ENCODE measurements at regions not wholly inside any gene's neighbourhood (a gene's known extent, or its start where the extent isn't known, plus 50 kb on each side); places are given as distances from the start of the nearest gene placed in this dataset.

DNA sequence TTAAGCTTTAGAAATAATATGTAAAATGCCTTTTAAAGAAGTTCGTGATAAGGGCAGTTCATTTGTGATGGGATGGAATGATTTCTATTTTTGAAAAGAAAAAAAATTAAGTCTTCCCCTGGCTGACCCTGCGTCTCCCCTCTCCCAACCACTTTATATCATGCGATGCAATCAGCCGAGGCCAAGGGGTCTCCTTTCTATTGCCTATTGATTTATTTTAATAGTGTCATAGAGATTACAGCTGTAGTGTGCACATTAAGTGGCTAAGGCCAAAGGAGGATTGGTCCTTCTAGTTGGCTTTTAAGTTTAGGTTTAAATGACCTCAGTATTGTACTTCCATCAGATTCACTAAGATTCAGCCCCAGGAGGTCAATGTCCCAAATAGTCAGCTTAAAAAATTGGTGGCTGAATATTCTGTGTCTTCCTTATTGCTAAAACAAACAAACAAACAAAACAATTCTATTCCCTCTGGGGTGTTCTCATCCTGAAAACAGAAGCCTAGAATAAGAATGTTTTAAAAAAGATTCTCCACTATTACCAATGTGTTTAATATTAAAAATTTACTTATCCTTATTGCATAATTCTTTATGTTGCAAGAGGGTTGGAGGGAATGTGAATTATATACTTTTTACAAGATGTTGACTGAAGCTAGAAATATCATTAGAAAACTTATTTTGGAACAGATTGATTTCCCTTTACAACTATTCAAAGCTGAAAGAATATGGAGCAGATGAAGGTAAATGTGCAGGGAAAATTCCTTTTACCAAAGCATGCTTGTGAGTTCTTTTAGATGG is 359.1 kb downstream of the SAMD5 start:
- no peak for DNase-seq (ENCODE audit: low read depth)

DNA sequence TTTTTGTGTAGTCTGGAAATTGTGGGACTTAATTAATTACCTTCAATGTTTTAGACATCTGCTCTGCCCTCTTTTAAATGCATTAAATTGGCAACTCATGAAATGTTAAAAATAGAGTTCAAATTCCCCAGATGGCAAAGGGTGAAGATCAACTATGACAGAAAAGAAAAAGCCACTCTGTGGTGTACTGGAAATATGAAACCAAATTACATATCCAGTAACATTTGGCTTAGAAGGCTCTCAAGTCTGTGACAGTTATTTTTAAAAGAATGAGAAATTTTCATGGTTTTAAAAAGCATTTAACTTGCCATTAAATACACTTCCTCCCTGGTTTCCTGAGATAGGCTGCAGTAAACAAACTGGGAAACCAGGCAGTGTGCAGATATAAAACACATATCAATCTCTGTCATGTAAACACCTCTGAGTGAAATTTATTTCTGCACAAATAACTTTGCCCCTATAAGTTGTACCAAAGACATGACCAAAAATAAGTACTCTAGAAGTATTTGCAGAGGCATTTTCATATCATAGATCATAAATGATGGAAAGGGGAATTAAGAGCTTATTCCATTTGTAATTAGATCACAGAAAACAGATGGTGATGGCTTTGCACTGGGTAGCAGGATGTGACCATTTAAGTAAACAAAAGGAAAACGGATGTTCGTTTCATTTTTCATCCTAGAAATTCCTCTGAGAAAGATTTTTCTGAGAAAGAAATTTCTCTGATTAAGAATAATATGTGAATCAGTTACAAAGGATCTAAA is 360.1 kb downstream of the SAMD5 start:
- no peak for DNase-seq (ENCODE audit: low read depth)

DNA sequence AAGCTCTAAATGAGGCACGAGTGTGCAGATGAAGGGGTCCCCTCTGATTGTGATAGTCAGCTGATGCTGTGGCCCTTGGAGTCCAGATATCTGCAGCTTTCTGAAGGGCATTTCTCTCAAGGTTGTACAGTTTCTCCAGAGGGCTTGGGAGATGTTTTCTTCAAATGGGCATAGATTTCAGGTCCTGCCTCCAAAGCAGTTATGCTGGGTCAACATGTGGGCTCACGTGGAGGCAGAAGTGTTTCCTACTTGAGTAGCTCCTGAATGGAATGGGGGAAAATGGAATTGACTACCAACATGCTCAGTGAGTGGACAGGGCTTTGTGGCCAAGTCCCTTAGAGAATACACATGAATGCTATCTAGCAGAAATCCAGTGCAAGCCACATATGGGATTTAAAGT is 360.7 kb downstream of the SAMD5 start:
- DNase-seq (ENCODE audit: low read depth), result no peak

DNA sequence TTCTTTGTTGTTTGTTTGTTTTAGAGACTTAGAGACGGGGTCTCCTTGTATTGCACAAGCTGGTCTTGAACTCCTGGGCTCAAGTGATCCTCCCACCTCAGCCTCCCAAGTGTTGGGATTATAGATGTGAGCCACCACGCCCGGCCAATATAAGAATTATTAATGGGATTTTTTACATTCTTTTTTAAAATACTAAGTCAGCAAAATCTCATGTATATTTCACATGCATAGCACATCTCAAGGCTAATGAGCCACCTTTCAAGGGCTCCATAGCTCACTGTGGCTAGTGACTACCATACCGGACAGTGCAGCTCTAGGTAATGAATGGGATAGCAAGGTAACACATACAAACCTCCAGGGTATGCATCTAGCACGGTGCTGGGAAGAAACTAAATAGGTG is 361.4 kb downstream of the SAMD5 start:
- no peak for DNase-seq (ENCODE audit: low read depth)

DNA sequence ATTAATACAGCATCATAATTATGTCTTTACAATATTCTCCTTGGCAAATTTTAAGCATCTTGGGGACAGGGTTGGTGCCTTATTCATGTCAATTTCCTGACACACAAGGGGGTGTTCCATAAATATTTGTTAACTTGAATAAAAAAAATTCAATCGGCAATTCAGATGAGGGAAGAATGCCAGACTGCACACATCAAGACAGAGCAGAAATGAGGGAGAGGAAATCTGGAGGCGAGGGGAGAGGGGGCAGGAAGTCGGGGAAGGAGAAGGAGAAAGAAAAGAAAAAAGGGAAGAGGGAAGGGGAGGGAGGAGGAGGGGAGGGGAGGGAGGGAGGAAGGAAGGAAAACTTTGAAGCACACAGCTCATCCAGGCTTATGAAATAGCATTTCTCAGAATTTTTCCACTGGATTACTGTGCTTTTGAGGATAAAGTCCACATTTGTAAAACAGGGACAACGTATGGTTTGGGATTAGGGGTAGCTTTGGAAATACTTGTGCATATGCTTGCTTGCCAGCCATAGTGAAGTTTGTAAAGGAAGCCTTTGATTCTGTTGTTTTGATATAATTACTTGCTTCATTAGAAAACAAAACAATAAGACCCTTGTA is 362.1 kb downstream of the SAMD5 start:
- DNase-seq (ENCODE audit: low read depth), result no peak

DNA sequence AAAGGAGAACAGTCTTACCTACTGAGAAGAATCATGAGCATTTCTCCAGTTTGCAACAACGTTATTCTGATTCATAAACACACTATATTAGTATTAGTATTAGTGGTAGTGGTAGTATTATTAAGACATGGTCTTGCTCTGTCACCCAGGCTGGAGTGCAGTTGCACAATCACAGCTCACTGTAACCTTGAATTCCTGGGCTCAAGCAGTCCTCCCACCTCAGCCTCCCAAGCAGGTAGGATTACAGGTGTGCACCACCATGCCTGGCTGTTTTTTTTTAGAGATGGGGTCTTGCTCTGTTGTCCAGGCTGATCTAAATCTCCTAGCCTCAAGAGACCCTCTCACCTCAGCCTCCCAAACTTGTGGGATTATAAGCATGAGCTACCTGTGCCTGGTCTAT is 363.5 kb downstream of the SAMD5 start:
- DNase-seq (ENCODE audit: low read depth), result no peak

DNA sequence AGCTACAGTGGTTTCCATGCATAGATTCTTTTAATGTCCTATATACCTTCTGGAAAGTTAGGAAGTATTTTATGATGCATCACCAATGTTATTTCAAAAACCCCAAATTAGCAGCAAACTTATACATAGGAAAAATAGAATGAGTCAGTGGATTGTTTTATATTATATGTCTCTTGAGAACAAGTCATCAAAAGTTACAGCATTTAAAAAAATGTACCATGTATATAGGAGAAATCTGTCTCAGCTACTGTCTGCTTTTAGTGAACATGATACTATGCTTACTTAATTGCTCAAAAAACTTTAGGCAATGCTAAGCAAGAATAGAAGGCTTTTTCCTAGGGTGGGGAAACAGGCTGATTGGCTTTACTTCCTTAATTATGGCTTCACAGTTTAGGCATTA is 365.3 kb downstream of the SAMD5 start:
- DNase-seq (ENCODE audit: low read depth), result no peak

DNA sequence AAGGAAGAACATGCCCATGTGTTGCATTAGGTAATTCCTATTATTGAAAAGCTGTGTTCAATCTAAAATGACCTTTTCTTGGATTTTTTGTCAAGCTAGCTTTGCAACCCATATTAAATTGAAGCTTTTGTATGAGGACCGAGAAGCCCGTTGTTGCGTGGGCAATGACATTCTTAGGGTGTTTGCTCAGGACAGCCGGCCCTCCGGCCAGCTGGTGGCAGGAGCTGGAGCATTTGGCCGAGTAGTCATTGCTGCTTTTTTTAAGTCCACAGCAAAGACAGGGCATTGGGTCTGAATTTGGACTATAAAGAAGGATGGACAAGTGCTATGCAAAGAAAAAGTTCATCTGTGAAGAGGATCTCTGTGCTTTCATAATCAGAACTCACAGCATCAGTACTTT is 365.8 kb downstream of the SAMD5 start:
- DNase-seq (ENCODE audit: low read depth), result no peak

DNA sequence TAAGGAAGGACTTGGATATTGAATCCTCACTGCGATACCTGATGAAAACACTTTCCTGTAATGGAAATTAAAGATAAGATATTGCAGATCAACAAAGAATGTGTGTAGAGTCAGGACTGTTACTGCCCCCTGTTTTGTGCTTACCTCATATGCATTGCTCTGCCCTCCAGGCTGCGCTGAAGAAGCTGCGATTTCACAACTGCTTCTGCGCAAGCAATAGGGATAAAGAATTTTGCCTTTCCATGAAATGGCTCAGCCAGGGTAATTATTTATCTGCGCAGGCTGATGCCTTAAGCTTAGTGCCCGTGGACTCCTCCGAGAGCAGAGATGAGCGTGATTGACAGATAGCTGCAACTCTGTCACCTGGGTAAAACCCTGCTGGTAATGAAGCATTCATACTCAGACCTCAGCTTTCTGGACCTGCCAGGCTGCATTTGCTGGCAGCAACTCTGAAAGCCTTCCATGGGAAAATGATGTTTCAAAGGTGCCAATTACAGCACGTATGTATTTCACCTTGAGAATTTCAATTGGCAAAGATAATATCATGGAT is 370.6 kb downstream of the SAMD5 start:
- DNase-seq (ENCODE audit: low read depth), result no peak

DNA sequence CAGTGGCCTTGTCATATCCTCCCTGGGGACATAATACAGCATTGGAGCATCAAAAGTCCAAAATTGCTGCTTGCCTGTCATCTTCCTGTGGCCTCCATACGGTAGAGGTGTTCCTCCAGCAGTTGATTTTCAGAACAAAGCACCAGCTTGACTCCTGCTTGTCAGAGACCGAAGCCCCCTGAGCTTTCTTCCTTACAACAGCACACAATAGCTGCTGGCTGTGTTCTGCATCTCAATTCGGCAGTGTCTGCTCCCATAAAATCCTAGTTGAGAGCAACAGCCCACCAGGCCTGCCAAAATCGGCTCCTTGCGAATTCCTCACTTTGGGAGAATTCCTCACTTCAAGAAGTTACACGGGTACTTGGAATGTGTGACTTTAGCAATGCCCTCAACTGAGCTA is 372.9 kb downstream of the SAMD5 start:
- no peak for DNase-seq (ENCODE audit: low read depth)

DNA sequence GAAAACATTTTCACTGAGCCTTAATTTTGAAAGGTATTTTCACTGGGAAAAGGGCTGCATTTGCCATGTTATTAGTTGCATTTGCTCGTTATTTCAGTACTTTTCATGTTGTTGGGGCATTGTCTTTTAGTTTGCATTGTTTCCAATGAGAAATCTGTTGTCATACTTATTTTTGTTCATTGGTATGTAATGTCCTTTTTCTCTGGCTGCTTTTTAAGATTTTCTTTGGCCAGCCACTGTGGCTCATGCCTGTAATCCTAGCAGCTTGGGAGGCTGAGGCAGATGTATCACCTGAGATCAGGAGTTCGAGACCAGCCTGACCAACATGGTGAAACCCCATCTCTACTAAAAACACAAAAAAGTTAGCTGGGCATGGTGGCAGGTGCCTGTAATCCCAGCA is 379.9 kb downstream of the SAMD5 start:
- no peak for DNase-seq (ENCODE audit: low read depth)

DNA sequence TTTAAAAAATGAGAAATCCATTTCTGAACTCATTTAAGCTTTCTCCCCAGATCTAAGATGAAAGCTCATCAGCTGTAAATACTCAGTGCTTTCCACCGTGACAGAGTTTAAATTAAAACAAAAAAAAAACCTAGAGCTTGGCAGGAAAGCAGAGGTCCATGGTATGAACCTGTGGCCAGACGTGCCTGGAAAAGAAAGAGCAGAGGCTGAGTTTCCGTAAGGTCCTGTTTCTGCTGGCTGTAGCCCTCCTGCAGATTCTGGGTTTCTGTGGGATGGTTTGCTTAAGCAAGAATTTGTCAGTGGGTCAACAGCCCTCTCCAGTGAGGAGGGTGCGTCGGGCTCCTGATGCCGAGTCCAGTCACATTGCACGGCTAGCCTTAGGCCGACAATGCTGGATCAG is 383.2 kb downstream of the SAMD5 start:
- DNase-seq (ENCODE audit: low read depth), result no peak

DNA sequence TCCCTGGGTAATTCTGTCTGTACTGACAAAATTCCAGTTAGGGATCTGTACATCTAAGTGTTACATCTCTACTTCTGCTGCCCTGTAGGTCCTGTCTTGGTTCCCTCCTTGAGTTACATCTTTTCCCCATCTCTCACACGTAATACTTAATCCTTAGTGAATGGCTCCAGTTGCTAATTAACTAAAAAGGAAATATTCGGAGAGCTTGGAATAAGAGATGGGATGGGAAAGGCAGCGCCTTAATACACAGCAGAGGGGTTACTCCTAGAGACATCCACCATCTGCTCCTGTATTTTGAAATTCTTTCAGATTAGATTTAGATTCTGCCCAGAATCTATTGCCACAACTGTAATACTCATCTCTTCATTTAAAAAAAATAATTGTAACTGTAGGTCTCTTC is 384.0 kb downstream of the SAMD5 start:
- no peak for DNase-seq (ENCODE audit: low read depth)

DNA sequence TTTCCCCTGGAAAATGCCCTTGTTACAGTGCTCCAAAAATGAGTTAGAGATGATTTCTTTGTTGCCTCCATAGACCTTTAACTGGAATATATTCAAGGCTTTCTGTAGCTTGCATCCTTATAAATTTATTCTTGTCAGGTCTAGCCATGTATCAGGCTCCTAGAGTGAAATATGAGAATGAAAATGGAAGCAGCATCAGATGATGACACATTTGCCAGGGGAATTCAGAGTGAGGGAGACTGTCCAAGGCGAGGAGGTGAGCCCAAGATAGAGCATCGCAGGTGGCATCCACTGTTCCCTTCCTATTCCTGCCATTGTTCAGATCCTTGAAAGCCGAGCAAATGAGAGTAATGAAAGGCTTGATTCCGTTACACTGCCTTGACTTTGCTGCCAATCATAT is 386.8 kb downstream of the SAMD5 start:
- DNase-seq (ENCODE audit: low read depth), result no peak

DNA sequence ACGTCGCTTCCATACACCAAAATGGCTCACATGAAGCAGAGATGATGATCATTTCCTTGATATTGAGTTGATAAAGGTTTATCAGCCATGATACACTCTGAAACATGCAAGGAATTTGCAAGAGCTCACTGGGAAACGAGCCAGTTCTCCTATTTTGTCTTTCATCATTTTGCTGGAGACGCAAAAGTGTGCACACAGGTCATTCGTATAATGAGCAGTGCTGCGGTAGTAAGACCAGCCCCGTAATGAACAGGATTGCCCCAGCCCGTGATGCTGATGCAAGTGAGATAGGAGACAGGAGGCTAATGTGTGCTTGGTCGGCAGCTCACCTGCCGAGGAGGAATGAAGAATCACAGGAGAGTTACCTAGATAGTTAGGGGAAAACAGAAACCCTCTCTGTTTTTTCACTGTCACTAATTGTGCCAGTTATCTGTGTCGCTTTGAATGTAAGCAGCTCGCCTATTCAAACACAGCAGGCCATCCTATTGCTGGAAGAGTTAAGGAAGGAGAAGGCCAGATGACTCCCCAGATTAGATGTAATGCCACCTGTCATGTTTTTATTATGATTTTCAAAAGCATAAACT is 391.8 kb downstream of the SAMD5 start:
- DNase-seq (ENCODE audit: low read depth), result no peak

DNA sequence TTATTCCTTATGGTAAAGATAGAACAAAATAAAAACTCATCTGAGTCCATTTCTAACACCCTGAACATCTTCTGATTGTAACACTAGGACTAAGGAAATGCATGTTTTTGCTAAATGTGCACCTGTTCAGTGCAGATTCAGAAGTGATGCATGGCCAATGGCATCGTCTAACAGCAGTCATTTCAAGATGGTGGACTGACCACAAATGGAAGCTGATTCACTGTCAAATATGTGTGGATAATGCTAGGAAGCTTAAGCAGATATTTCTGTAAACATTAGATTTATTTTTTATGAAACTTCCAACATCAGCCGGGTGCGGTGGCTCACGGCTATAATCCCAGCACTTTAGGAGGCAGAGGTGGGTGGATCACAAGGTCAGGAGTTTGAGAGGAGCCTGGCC is 394.8 kb downstream of the SAMD5 start:
- no peak for DNase-seq (ENCODE audit: low read depth)

DNA sequence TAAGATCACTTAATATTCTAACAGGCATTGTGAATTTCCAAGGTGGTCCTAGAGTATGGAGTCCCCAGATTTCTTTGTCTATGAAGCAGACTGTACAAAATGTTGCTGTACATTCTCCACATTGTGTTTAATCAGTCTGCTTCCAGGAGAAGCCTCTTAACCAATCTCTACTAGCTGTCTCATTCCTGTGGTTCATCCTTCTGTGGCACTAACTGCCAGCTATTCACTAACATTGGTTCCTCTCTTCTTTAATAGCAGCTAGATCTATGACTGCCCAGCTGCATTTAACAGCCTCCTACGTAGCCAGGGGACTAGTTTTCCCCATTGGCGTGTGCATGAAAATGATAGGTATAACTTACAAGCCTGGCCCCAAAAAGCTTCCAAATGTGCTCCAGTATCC is 395.4 kb downstream of the SAMD5 start:
- DNase-seq (ENCODE audit: low read depth), result no peak

DNA sequence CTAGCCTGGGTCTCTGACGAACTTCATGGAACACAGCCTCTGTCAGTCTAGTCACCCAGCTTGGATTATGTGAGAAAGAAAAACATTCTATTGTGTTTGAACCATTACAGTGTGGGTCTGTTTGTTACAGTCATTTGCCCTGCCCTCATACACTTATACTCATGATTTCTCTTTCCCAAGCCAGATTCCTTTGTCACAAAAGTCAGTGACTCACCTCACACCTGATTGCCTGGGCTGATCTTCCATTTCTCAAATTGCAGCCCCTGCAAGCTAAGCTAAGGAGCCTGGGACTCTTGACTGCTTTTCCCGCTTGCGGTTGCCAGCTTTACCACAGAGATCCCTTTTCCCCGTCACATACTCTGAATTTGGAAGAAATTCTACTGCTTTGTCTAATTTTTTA is 395.9 kb downstream of the SAMD5 start:
- no peak for DNase-seq (ENCODE audit: low read depth)

DNA sequence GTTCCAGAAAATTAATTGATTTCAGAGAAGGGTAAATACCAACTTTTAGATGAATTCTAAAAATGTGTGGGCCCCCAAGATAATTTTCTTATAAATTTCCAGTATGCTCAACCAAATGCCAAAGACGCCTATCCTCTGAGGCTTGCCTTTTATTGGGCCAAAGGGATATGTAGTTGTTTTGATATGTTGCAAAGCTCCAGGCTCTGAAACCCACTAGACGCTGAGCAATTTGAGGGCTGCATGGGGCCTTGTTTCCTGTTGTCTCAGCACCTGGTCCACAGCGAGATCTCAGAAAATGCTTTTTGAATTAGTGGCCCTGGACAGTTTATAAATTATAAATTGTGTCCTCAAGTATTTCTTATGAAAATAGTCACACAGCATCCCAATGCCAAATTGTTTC is 397.2 kb downstream of the SAMD5 start:
- DNase-seq (ENCODE audit: low read depth), result no peak

DNA sequence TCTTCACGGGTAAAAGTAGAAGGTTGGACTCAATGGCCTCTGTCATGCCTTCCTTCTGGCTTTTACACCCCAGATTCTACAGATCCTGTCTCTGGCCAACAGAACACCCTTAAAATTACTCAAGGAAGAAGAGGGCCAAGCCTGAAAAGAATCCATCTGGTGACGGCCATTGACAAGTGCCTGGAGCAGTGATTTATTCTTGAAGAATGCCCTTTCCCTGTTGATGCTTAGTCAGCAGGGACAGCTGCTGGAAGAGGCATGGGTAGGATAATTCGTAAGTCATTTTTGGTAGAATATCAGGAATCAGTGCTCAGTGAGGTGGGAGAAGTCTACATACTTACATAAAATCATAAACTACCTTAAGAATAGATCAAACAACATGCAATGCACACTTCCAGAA is 397.9 kb downstream of the SAMD5 start:
- no peak for DNase-seq (ENCODE audit: low read depth)

DNA sequence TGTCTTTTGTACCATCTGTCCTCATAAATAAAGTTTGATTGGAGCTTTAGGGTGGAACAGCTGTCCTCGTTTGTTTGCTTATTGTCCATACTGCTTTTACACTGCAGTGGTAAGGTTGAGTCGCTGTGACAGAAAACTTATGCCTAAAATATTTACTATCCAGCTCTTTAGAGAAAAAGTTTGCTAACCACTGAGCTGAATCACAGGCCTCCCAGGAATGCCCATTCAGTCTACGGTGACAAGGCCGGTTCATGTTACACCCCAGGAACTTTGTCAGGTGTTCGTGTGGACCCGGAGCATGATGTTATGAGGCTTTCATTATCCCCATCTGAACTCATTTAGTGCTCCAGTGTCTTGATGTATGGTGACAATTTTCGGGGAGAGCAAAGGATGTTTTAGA is 401.1 kb downstream of the SAMD5 start:
- DNase-seq (ENCODE audit: low read depth), result no peak

DNA sequence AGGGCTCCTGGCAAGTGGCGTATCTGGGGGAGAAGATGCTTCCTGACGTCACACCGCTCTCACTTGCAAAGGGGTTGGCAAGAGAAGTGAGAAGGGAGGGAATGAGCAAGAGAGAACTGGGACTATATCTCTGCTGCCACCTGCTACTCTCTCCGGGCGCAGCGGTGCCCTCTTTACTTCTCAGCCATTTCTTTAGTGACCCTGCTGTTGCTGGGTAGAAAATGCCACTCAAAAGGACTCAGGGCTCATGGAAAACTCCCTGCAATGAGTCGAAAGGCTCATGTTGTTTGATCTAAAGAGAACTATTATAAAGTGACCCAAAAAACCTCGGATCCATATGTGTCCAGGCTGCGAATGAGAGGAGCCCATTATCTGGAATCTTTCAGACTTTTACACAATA is 401.8 kb downstream of the SAMD5 start:
- DNase-seq (ENCODE audit: low read depth), result no peak

DNA sequence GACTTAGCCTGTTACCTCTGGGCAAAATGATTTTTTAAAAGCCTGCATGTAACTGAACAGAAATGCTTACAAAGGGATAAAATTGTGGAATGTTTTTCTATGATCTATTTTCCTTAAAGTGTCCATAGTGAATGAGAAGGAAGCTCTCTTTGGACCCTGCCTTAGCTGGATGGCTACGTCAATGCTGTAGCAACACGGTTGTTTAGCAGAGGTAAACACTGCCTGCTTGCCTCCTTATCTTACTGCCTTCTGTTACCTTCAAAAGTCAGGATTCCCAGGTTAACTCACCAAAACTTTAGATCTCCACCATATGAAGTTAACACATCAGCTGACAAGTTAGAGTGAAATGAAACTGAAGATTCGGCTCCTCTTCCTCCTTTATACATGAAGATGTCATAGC is 402.6 kb downstream of the SAMD5 start:
- DNase-seq (ENCODE audit: low read depth), result no peak

Data from GM04504 (cell line).